NCI-H1417 (cell line): ENCODE measurements at regions not wholly inside any gene's neighbourhood (a gene's known extent, or its start where the extent isn't known, plus 50 kb on each side); places are given as distances from the start of the nearest gene placed in this dataset.

Experiments used
- DNase-seq, 3 experiments: peaks; one replicate each; lab custom pipeline; 2025; lab: John Stamatoyannopoulos, UW

- no peak for DNase-seq
Observed at GRCh38 chr9:87152256-87152655, 204.9 kb upstream of the GAS1 start.

- no peak for DNase-seq
Observed at GRCh38 chr9:87156247-87156646, 208.9 kb upstream of the GAS1 start.

- no peak for DNase-seq
Observed at GRCh38 chr9:87157366-87158031, 210.2 kb upstream of the GAS1 start.

GRCh38 chr9:87158765-87159164 lies 211.5 kb upstream of the GAS1 start:
- DNase-seq: no peak

- DNase-seq: no peak
Observed at GRCh38 chr9:87160148-87161102, 213.1 kb upstream of the GAS1 start.

GRCh38 chr9:87167161-87167560 lies 219.9 kb upstream of the GAS1 start:
- peak in 1 of 3 experiments; percentile 10 for DNase-seq

GRCh38 chr9:87167582-87167981 lies 220.3 kb upstream of the GAS1 start:
- DNase-seq: no peak

GRCh38 chr9:87178302-87178701 lies 231.0 kb upstream of the GAS1 start:
- no peak for DNase-seq

GRCh38 chr9:87179553-87180340 lies 232.4 kb upstream of the GAS1 start:
- no peak for DNase-seq

GRCh38 chr9:87180361-87180760 lies 233.1 kb upstream of the GAS1 start:
- DNase-seq: no peak

GRCh38 chr9:87180841-87181240 lies 233.5 kb upstream of the GAS1 start:
- no peak for DNase-seq

- DNase-seq: no peak
Observed at GRCh38 chr9:87181670-87182069, 234.4 kb upstream of the GAS1 start.

- DNase-seq: no peak
Observed at GRCh38 chr9:87184956-87185642, 237.8 kb upstream of the GAS1 start.

GRCh38 chr9:87187656-87188055 lies 240.3 kb upstream of the GAS1 start:
- DNase-seq: no peak

GRCh38 chr9:87189006-87189405 lies 241.7 kb upstream of the GAS1 start:
- no peak for DNase-seq

GRCh38 chr9:87193151-87193550 lies 245.8 kb upstream of the GAS1 start:
- no peak for DNase-seq

GRCh38 chr9:87193925-87194868 lies 246.9 kb upstream of the GAS1 start:
- no peak for DNase-seq

- DNase-seq: no peak
Observed at GRCh38 chr9:87195306-87195705, 248.0 kb upstream of the GAS1 start.

- no peak for DNase-seq
Observed at GRCh38 chr9:87197349-87198130, 250.2 kb upstream of the GAS1 start.

GRCh38 chr9:87198716-87199115 lies 251.4 kb upstream of the GAS1 start:
- no peak for DNase-seq
